22Rv1 (cell line): ENCODE measurements at regions not wholly inside any gene's neighbourhood (a gene's known extent, or its start where the extent isn't known, plus 50 kb on each side); places are given as distances from the start of the nearest gene placed in this dataset.

Experiments used
- H3K27ac ChIP-seq: fragments of 450-650 bp; 2 replicates; pipeline ENCODE4 v1.5.1; 2017
- ZFX ChIP-seq: fragments of 450-650 bp; IDR thresholded peaks from 2 replicates; pipeline ENCODE4 v1.6.1; 2017; ENCODE audit warnings: antibody characterized with exemption, borderline replicate concordance
- TF ChIP-seq, protein P1 (sequence below): fragments of 450-650 bp; IDR thresholded peaks from 2 replicates; pipeline ENCODE4 v1.5.1; 2017; ENCODE audit warnings: mild to moderate bottlenecking

DNA sequence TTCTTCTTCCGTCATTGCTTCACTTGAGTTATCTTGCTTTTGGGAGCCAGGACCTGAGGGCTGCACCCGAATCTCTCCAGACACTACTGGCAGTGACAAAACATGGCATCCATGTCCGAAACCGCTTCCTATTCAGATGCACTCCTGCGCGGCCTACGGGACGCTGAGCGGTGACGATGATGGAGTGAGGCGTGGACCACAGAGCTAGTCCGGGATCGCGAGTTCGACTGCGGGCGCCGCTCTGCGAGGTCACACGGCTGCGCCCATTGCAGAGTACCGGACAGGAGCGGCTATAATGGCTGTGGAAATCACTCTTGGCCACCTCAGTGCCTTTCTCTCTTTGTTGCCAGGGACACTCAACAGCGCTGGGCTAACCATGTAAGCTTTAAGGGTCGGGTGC lies 453.8 kb upstream of the CNTN5 start:
- no peak for TF ChIP-seq ZFX
- TF ChIP-seq, protein P1, sequence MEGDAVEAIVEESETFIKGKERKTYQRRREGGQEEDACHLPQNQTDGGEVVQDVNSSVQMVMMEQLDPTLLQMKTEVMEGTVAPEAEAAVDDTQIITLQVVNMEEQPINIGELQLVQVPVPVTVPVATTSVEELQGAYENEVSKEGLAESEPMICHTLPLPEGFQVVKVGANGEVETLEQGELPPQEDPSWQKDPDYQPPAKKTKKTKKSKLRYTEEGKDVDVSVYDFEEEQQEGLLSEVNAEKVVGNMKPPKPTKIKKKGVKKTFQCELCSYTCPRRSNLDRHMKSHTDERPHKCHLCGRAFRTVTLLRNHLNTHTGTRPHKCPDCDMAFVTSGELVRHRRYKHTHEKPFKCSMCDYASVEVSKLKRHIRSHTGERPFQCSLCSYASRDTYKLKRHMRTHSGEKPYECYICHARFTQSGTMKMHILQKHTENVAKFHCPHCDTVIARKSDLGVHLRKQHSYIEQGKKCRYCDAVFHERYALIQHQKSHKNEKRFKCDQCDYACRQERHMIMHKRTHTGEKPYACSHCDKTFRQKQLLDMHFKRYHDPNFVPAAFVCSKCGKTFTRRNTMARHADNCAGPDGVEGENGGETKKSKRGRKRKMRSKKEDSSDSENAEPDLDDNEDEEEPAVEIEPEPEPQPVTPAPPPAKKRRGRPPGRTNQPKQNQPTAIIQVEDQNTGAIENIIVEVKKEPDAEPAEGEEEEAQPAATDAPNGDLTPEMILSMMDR, result no peak
- H3K27ac ChIP-seq, result no peak overlapping the region

GRCh38 chr11:98568013-98568412 lies 452.7 kb upstream of the CNTN5 start:
- no peak for TF ChIP-seq ZFX
- TF ChIP-seq, protein P1, result no peak
- no peak overlapping the region for H3K27ac ChIP-seq

DNA sequence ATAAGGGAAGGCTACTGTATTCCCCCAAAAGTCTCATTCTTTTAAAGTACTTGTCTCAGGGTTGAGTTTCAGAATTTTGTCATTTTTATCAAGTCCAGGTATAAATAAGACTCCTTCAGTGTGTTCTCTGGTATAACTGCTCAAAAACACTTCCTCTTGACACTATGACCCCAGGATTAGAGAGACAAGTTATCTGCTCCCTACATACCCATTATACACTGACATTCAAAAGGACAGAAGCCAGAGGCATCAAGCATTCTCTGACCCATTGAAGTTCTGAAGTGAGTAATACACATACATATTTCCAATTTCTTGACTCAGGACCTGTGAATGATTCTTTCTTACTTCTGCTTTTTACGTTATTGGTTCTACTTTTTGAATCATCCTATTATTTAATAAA lies 447.8 kb upstream of the CNTN5 start:
- no peak overlapping the region for H3K27ac ChIP-seq
- TF ChIP-seq, protein P1, result no peak
- TF ChIP-seq ZFX, result no peak

DNA sequence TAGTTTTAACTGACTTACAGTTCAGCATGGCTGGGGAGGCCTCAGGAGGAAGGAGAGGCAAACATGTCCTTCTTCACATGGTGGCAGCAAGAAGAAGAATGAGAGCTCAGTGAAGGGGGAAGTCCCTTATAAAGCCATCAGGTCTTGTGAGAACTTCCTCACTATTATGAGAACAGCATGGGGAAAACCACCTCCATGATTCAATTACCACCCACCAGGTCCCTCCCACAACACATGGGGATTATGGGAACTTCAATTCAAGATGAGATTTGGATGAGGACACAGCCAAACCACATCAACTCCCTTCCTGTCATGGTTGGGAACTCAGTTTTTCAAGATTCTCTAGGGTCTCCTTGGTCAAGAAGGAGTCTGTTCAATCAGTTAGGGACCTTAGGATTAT lies 432.9 kb upstream of the CNTN5 start:
- TF ChIP-seq, protein P1, result no peak
- no peak for TF ChIP-seq ZFX
- no peak overlapping the region for H3K27ac ChIP-seq

- TF ChIP-seq, protein P1, result no peak
- no peak for TF ChIP-seq ZFX
- no peak overlapping the region for H3K27ac ChIP-seq
Measured at GRCh38 chr11:98589967-98590366, 430.8 kb upstream of the CNTN5 start.

- TF ChIP-seq, protein P1, result no peak
- no peak for TF ChIP-seq ZFX
- no peak overlapping the region for H3K27ac ChIP-seq
Measured at GRCh38 chr11:98600103-98600502, 420.6 kb upstream of the CNTN5 start.

- TF ChIP-seq, protein P1, result no peak
- no peak for TF ChIP-seq ZFX
- no peak overlapping the region for H3K27ac ChIP-seq
Measured at GRCh38 chr11:98600786-98601773, 419.7 kb upstream of the CNTN5 start.
